SK-N-SH (cell line): ENCODE measurements at regions not wholly inside any gene's neighbourhood (a gene's known extent, or its start where the extent isn't known, plus 50 kb on each side); places are given as distances from the start of the nearest gene placed in this dataset.

Experiments used
- CTCF ChIA-PET: fragments of 300-600, 350-600 bp; formaldehyde crosslinking; extraction: SDS; loops from one replicate; lab custom pipeline; 2021; lab: Yijun Ruan, JAX
- POLR2A ChIA-PET: fragments of 350-600 bp; sonication (Branson Sonifier 250); formaldehyde crosslinking; extraction: SDS; loops from one replicate; lab custom pipeline; 2020; ENCODE audit warnings: antibody characterized with exemption, inconsistent platforms; lab: Yijun Ruan, JAX
- DNase-seq: peaks from one replicate; pipeline ENCODE4 v3.0.0; 2012
- H2AFZ ChIP-seq: fragments of 200-600 bp; sonication (generic); 2 replicates; pipeline ENCODE4 v1.8.1; 2016; ENCODE audit warnings: antibody characterized with exemption, mild to moderate bottlenecking, low read depth
- H3F3A ChIP-seq: fragments of 200-600 bp; sonication (generic); replicated peaks from 2 replicates; pipeline ENCODE3; 2016; ENCODE audit warnings: antibody characterized with exemption, mild to moderate bottlenecking; ENCODE audit not compliant: insufficient read depth
- H3K27ac ChIP-seq, 2 experiments: fragments of 200-500 bp in 1 of 2; fragments of 200-600 bp in 1 of 2; sonication (Bioruptor generic) in 1 of 2; sonication (generic), shearing (Covaris generic) in 1 of 2; 2 replicates each; pipeline versions ENCODE4 v1.5.1 to v1.6.1; 2014 to 2016; ENCODE audit warnings: low read depth in 2 of 2, inconsistent platforms in 1 of 2, low read length in 1 of 2, mild to moderate bottlenecking in 1 of 2, mixed read lengths in 1 of 2
- H3K27me3 ChIP-seq: fragments of 200-600 bp; sonication (generic), shearing (Covaris generic); 2 replicates; pipeline ENCODE4 v1.6.1; 2016; ENCODE audit warnings: mixed run types; ENCODE audit not compliant: insufficient read depth
- H3K36me3 ChIP-seq, 2 experiments: fragments of 200-500 bp in 1 of 2; fragments of 200-600 bp in 1 of 2; sonication (Bioruptor generic) in 1 of 2; sonication (generic) in 1 of 2; replicated peaks in 1 of 2; 2 replicates each; pipeline versions ENCODE3 to v1.5.1; 2014 to 2016; ENCODE audit warnings: low read length in 1 of 2, mild to moderate bottlenecking in 1 of 2; ENCODE audit not compliant: insufficient read depth in 2 of 2, control insufficient read depth in 1 of 2
- H3K4me1 ChIP-seq, 2 experiments: fragments of 200-500 bp in 1 of 2; fragments of 200-600 bp in 1 of 2; sonication (Bioruptor generic) in 1 of 2; sonication (generic), shearing (Covaris generic) in 1 of 2; 2 replicates each; pipeline versions ENCODE4 v1.5.1 to v1.6.1; 2014 to 2016; ENCODE audit warnings: low read depth in 1 of 2, low read length in 1 of 2, mixed run types in 1 of 2; ENCODE audit not compliant: insufficient read depth in 2 of 2, control insufficient read depth in 1 of 2
- H3K4me2 ChIP-seq: fragments of 200-600 bp; sonication (generic), shearing (Covaris generic); 2 replicates; pipeline ENCODE4 v1.6.1; 2017; ENCODE audit warnings: mixed run types
- H3K4me3 ChIP-seq, 2 experiments: fragments of 200-500 bp in 1 of 2; fragments of 200-600 bp in 1 of 2; sonication (Bioruptor generic) in 1 of 2; sonication (generic), shearing (Covaris generic) in 1 of 2; 2 replicates each; pipeline versions ENCODE4 v1.5.1 to v1.8.1; 2014 to 2016; ENCODE audit warnings: low read depth in 2 of 2, inconsistent platforms in 1 of 2, low read length in 1 of 2, mild to moderate bottlenecking in 1 of 2, mixed read lengths in 1 of 2, moderate library complexity in 1 of 2
- H3K79me2 ChIP-seq: fragments of 200-600 bp; sonication (generic); 2 replicates; pipeline ENCODE4 v1.8.1; 2017; ENCODE audit warnings: mild to moderate bottlenecking; ENCODE audit not compliant: insufficient read depth
- H3K9ac ChIP-seq: fragments of 200-600 bp; sonication (generic); 2 replicates; pipeline ENCODE4 v1.6.1; 2017; ENCODE audit warnings: mixed run types
- H3K9me2 ChIP-seq: fragments of 200-600 bp; sonication (generic); 2 replicates; pipeline ENCODE4 v1.6.1; 2017; ENCODE audit warnings: mixed run types
- H3K9me3 ChIP-seq: fragments of 200-600 bp; sonication (generic); 2 replicates; pipeline ENCODE4 v1.6.1; 2017; ENCODE audit warnings: mixed run types, mild to moderate bottlenecking, moderate library complexity
- H4K20me1 ChIP-seq: fragments of 200-600 bp; sonication (generic); 2 replicates; pipeline ENCODE4 v1.6.1; 2017; ENCODE audit warnings: mild to moderate bottlenecking, mixed run types; ENCODE audit not compliant: insufficient read depth
- CHD2 ChIP-seq: fragments of 150-350 bp; IDR thresholded peaks from 2 replicates; pipeline ENCODE4 v1.6.1; 2018; ENCODE audit warnings: low read length; ENCODE audit not compliant: partially characterized antibody
- ELF1 ChIP-seq: IDR thresholded peaks from 2 replicates; pipeline ENCODE4 v1.4.0; 2012
- EZH2phosphoT487 ChIP-seq: fragments of 200-600 bp; sonication (generic); IDR thresholded peaks from 2 replicates; pipeline ENCODE4 v1.6.1; 2017; ENCODE audit warnings: low read depth, mixed run types, mild to moderate bottlenecking, antibody characterized with exemption, moderate library complexity, borderline replicate concordance
- GABPA ChIP-seq: IDR thresholded peaks from 2 replicates; pipeline ENCODE4 v1.4.0; 2012; ENCODE audit warnings: low read depth, mild to moderate bottlenecking
- GATA2 ChIP-seq: sonication (generic); formaldehyde crosslinking; IDR thresholded peaks from 2 replicates; pipeline ENCODE4 v1.5.0; 2020; ENCODE audit warnings: mild to moderate bottlenecking, missing genetic modification reagents
- JUND ChIP-seq: IDR thresholded peaks from 2 replicates; pipeline ENCODE4 v1.4.0; 2012
- MEF2A ChIP-seq: IDR thresholded peaks from 2 replicates; pipeline ENCODE4 v1.4.0; 2012; ENCODE audit warnings: low read depth, borderline replicate concordance
- MXI1 ChIP-seq: IDR thresholded peaks from 2 replicates; pipeline ENCODE4 v1.6.1; 2012; ENCODE audit warnings: mild to moderate bottlenecking, low read depth, low read length, improper control_type of control experiment
- NFIC ChIP-seq: IDR thresholded peaks from 2 replicates; pipeline ENCODE4 v1.4.0; 2012; ENCODE audit warnings: borderline replicate concordance
- NRF1 ChIP-seq: IDR thresholded peaks from 2 replicates; pipeline ENCODE4 v1.6.1; 2012; ENCODE audit warnings: low read depth, mild to moderate bottlenecking, low read length
- PBX3 ChIP-seq: IDR thresholded peaks from 2 replicates; pipeline ENCODE4; 2012
- RAD21 ChIP-seq: IDR thresholded peaks from 2 replicates; pipeline ENCODE4 v1.6.1; 2012; ENCODE audit warnings: mild to moderate bottlenecking, low read length
- RCOR1 ChIP-seq: fragments of 150-350 bp; IDR thresholded peaks from 2 replicates; pipeline ENCODE4 v1.6.1; 2017; ENCODE audit warnings: antibody characterized with exemption, low read length
- RFX5 ChIP-seq: IDR thresholded peaks from 2 replicates; pipeline ENCODE4 v1.6.1; 2012; ENCODE audit warnings: mild to moderate bottlenecking, improper control_type of control experiment, low read length
- SIN3A ChIP-seq: IDR thresholded peaks from 2 replicates; pipeline ENCODE4 v1.6.1; 2012; ENCODE audit warnings: low read depth, mild to moderate bottlenecking, low read length, moderate library complexity, borderline replicate concordance
- SMC3 ChIP-seq: IDR thresholded peaks from 2 replicates; pipeline ENCODE4 v1.6.1; 2012; ENCODE audit warnings: low read depth, low read length, improper control_type of control experiment
- TCF12 ChIP-seq: IDR thresholded peaks from 2 replicates; pipeline ENCODE4 v1.4.0; 2012
- USF1 ChIP-seq: IDR thresholded peaks from 2 replicates; pipeline ENCODE4 v1.4.0; 2012; ENCODE audit warnings: low read depth, borderline replicate concordance
- YY1 ChIP-seq: IDR thresholded peaks from 2 replicates; pipeline ENCODE4 v1.4.0; 2012; ENCODE audit warnings: low read depth, mild to moderate bottlenecking
- ZBTB33 ChIP-seq: IDR thresholded peaks from 2 replicates; pipeline ENCODE4 v1.4.0; 2012; ENCODE audit warnings: low read depth, borderline replicate concordance
- WGBS: methylation state at CpG from one replicate; pipeline ENCODE4 v1.1.6; 2017; ENCODE audit warnings: low lambda C conversion rate; 5-methylcytosine and 5-hydroxymethylcytosine counted together

- CTCF ChIA-PET: interaction anchor here (1.0 to 1.3 kb wide), 2 partner anchors 33 to 175 kb away, joined by 3 to 4 read pairs; no protein-coding TSS in a partner anchor
- POLR2A ChIA-PET: no interaction called here
Observed at GRCh38 chr3:124384527-124384926, 345.7 kb upstream of the UMPS start.

GRCh38 chr3:124385996-124386395, 344.3 kb upstream of the UMPS start:
- no peak overlapping the region for H3K27ac ChIP-seq
- H3K4me2 ChIP-seq: no peak overlapping the region
- H3K9me2 ChIP-seq: no peaks in the 10 kb centered on the region
- no peaks in the 10 kb centered on the region for H3K27me3 ChIP-seq
- H3K4me1 ChIP-seq: peaks cover 0 to 13% of the 10 kb centered on the region in 2 experiments; a peak in 2 of 4 replicates
- ChIA-PET CTCF (no interaction called here), POLR2A (no interaction called here)
- 93% methylated on average over 2 of the region's 2 CpGs for WGBS
- H3F3A ChIP-seq: no peaks in the 10 kb centered on the region
- peaks cover 4 to 13% of the 10 kb centered on the region in 2 experiments for H3K36me3 ChIP-seq
- no peak overlapping the region for H3K4me3 ChIP-seq
- no peaks in the 10 kb centered on the region for H3K9me3 ChIP-seq
- DNase-seq: no peak
- H2AFZ ChIP-seq: no peak overlapping the region
- H3K79me2 ChIP-seq: no peaks in the 10 kb centered on the region
- no peak overlapping the region for H3K9ac ChIP-seq
- no peaks in the 10 kb centered on the region for H4K20me1 ChIP-seq
- TF ChIP-seq RCOR1 (no peak), NFIC (no peak), CHD2 (no peak), MEF2A (no peak), JUND (no peak), RFX5 (no peak), SMC3 (no peak), YY1 (no peak), EZH2phosphoT487 (no peak), ZBTB33 (no peak), TCF12 (no peak), SIN3A (no peak)

More at GRCh38 chr3:124384527-124384926, 345.7 kb upstream of the UMPS start:
- peaks cover 0 to 10% of the 10 kb centered on the region in 2 experiments for H3K36me3 ChIP-seq
- H4K20me1 ChIP-seq: no peaks in the 10 kb centered on the region
- TF ChIP-seq GABPA (no peak), NRF1 (no peak), PBX3 (no peak), RAD21 (no peak), MXI1 (no peak), NFIC (no peak), ELF1 (no peak), RCOR1 (no peak), CHD2 (no peak), ZBTB33 (no peak), GATA2 (CRISPR knock-in tag) (no peak), USF1 (no peak)
- no peaks in the 10 kb centered on the region for H3K9me3 ChIP-seq
- peaks cover 0 to 13% of the 10 kb centered on the region in 2 experiments; a peak in 2 of 4 replicates for H3K4me1 ChIP-seq
- H3K27me3 ChIP-seq: no peaks in the 10 kb centered on the region
- no peak overlapping the region for H3K9ac ChIP-seq
- 97% methylated on average over 19 of the region's 19 CpGs for WGBS
- no peak overlapping the region for H3K4me3 ChIP-seq
- no peak overlapping the region for H3K4me2 ChIP-seq
- no peaks in the 10 kb centered on the region for H3K79me2 ChIP-seq
- H3F3A ChIP-seq: no peaks in the 10 kb centered on the region
- no peaks in the 10 kb centered on the region for H3K9me2 ChIP-seq
- H2AFZ ChIP-seq: no peak overlapping the region
- no peak overlapping the region; a peak in 1 of 4 replicates for H3K27ac ChIP-seq
- no peak for DNase-seq
